A673 (cell line): ENCODE measurements at regions not wholly inside any gene's neighbourhood (a gene's known extent, or its start where the extent isn't known, plus 50 kb on each side); places are given as distances from the start of the nearest gene placed in this dataset.

ENCODE experiments used
- CTCF ChIP-seq: fragments of 300-800, 200-600 bp; sonication (generic); conservative IDR thresholded peaks from 2 replicates; pipeline ENCODE4 v1.5.1; 2017; ENCODE audit warnings: low read depth, mild to moderate bottlenecking, antibody characterized with exemption, low read length, moderate library complexity, mixed read lengths
- EZH2 ChIP-seq: fragments of 200-600 bp; sonication (generic); IDR thresholded peaks from 2 replicates; pipeline ENCODE4 v1.6.1; 2017; ENCODE audit warnings: borderline replicate concordance, low read depth, mild to moderate bottlenecking, mixed read lengths, antibody characterized with exemption, low read length; ENCODE audit not compliant: poor library complexity, severe bottlenecking

GRCh38 chr4:115396034-115396433 lies 282.6 kb upstream of the NDST4 start:
- TF ChIP-seq CTCF (no peak), EZH2 (no peak)
